A673 (cell line): ENCODE measurements at regions not wholly inside any gene's neighbourhood (a gene's known extent, or its start where the extent isn't known, plus 50 kb on each side); places are given as distances from the start of the nearest gene placed in this dataset.
"Not testable (repeated sequence)": the region's sequence is repeated elsewhere in the genome, so short reads cannot be mapped to it uniquely, and the experiment has no call there.

Experiments used
- BruUV-seq: library from RNA; stranded (reverse); fragments of 400-500 nt; replicated peaks from 2 replicates; lab custom pipeline; 2021; lab: Mats Ljungman, UMichigan
- CTCF ChIA-PET: fragments of 300-600 bp; sonication (Branson Sonifier 250); formaldehyde crosslinking; loops from one replicate; lab custom pipeline; 2022; ENCODE audit warnings: antibody characterized with exemption; lab: Charles Lee
- POLR2A ChIA-PET: fragments of 300-600 bp; sonication (Branson Sonifier 250); formaldehyde crosslinking; loops from one replicate; lab custom pipeline; 2022; ENCODE audit warnings: antibody characterized with exemption; ENCODE audit not compliant: low non-redundant PET; lab: Charles Lee
- DNase-seq: peaks from one replicate; pipeline ENCODE4 v3.0.0-alpha.2; 2015; ENCODE audit warnings: low spot score
- H3K27ac ChIP-seq: fragments of 200-600 bp; sonication (generic); 2 replicates; pipeline ENCODE4 v1.5.1; 2016; ENCODE audit warnings: mixed run types, low read depth, mild to moderate bottlenecking, mixed read lengths, antibody characterized with exemption, low read length; ENCODE audit not compliant: poor library complexity, severe bottlenecking
- H3K27me3 ChIP-seq: fragments of 200-600 bp; sonication (generic); replicated peaks from 2 replicates; pipeline ENCODE4 v1.6.1; 2017; ENCODE audit warnings: mixed run types, low read depth, mild to moderate bottlenecking, mixed read lengths, antibody characterized with exemption, low read length; ENCODE audit not compliant: insufficient read depth, poor library complexity
- H3K36me3 ChIP-seq: fragments of 200-600 bp; sonication (generic); 2 replicates; pipeline ENCODE4 v1.6.1; 2016; ENCODE audit warnings: mixed run types, mild to moderate bottlenecking, mixed read lengths, antibody characterized with exemption, low read length; ENCODE audit not compliant: insufficient read depth, poor library complexity, severe bottlenecking
- H3K4me1 ChIP-seq: fragments of 200-600 bp; sonication (generic); 2 replicates; pipeline ENCODE4 v1.6.1; 2017; ENCODE audit warnings: mixed run types, mild to moderate bottlenecking, mixed read lengths, antibody characterized with exemption, low read length; ENCODE audit not compliant: insufficient read depth, poor library complexity, severe bottlenecking
- H3K4me3 ChIP-seq: fragments of 200-600 bp; sonication (generic); 2 replicates; pipeline ENCODE4 v1.5.1; 2016; ENCODE audit warnings: low read depth, mixed run types, mild to moderate bottlenecking, mixed read lengths, low read length; ENCODE audit not compliant: poor library complexity, severe bottlenecking
- H3K9me3 ChIP-seq: fragments of 200-600 bp; sonication (generic); 2 replicates; pipeline ENCODE4 v1.6.1; 2016; ENCODE audit warnings: mixed run types, low read depth, mild to moderate bottlenecking, mixed read lengths, antibody characterized with exemption, low read length; ENCODE audit not compliant: poor library complexity, severe bottlenecking
- CTCF ChIP-seq: fragments of 300-800, 200-600 bp; sonication (generic); conservative IDR thresholded peaks from 2 replicates; pipeline ENCODE4 v1.5.1; 2017; ENCODE audit warnings: low read depth, mild to moderate bottlenecking, antibody characterized with exemption, low read length, moderate library complexity, mixed read lengths
- EZH2 ChIP-seq: fragments of 200-600 bp; sonication (generic); IDR thresholded peaks from 2 replicates; pipeline ENCODE4 v1.6.1; 2017; ENCODE audit warnings: borderline replicate concordance, low read depth, mild to moderate bottlenecking, mixed read lengths, antibody characterized with exemption, low read length; ENCODE audit not compliant: poor library complexity, severe bottlenecking
- intact Hi-C: fragments of 100-400 bp; cut with micrococcal nuclease; formaldehyde crosslinking; loops from one replicate; pipeline ENCODE4 v1.10.0; 2022; ENCODE audit not compliant: unreplicated experiment

- intact Hi-C loops: no loop called here
- H3K4me3 ChIP-seq: no peak overlapping the region
- TF ChIP-seq EZH2 (no peak), CTCF (no peak)
- POLR2A ChIA-PET: no interaction called here
- no peaks in the 10 kb centered on the region for H3K36me3 ChIP-seq
- no peak overlapping the region for H3K27ac ChIP-seq
- peaks cover 7% of the 10 kb centered on the region for H3K4me1 ChIP-seq
- no peaks in the 10 kb centered on the region for H3K27me3 ChIP-seq
- no peak for DNase-seq
- CTCF ChIA-PET: no interaction called here
- BruUV-seq: no TSS peak
- H3K9me3 ChIP-seq: no peaks in the 10 kb centered on the region
Measured at GRCh38 chr10:6796231-6796630, 216.2 kb upstream of the PRKCQ start.

DNA sequence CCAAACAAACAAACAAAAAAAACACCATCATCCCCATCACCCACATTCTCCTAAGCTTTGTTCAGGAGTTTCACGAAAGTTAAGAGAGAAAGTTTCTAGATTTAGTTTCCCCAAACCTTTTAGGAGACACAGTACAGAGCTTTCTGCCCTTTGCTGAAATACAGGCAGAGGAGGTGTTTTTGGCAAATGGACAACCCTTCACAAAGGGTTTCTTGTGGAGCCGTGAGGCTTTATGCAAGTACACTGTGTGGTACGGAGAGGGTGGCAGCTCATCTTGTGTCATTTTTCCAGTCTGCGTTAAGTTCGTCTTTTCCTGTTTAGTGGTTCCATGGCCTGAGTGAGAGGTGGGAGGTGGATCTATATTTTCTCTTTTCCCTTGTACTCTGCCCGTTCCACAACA is 215.5 kb upstream of the PRKCQ start:
- Histone ChIP-seq H3K27me3 (no peaks in the 10 kb centered on the region), H3K9me3 (no peaks in the 10 kb centered on the region), H3K36me3 (no peaks in the 10 kb centered on the region), H3K27ac (no peak overlapping the region), H3K4me1 (peaks cover 10% of the 10 kb centered on the region), H3K4me3 (no peak overlapping the region)
- ChIA-PET POLR2A (no interaction called here), CTCF (no interaction called here)
- no peak for DNase-seq
- BruUV-seq: no TSS peak
- no peak for TF ChIP-seq EZH2
- no peak for TF ChIP-seq CTCF
- intact Hi-C loops: no loop called here

- H3K4me3 ChIP-seq, CTCF ChIA-PET, POLR2A ChIA-PET: not testable (repeated sequence)
Measured at GRCh38 chr10:6794841-6795240, 214.8 kb upstream of the PRKCQ start.

GRCh38 chr10:6794441-6794840 is 214.4 kb upstream of the PRKCQ start:
- ChIA-PET CTCF (interaction anchor here (0.6 kb wide), 1 partner anchor 62 kb away, joined by 4 read pairs; no protein-coding TSS in a partner anchor), POLR2A (no interaction called here)
- H3K4me1 ChIP-seq: peaks cover 10% of the 10 kb centered on the region
- no peaks in the 10 kb centered on the region for H3K27me3 ChIP-seq
- intact Hi-C loops: no loop called here
- H3K36me3 ChIP-seq: no peaks in the 10 kb centered on the region
- H3K9me3 ChIP-seq: no peaks in the 10 kb centered on the region
- TF ChIP-seq EZH2 (no peak), CTCF (no peak)
- H3K27ac ChIP-seq: no peak overlapping the region
- no TSS peak for BruUV-seq
- no peak for DNase-seq
- H3K4me3 ChIP-seq: no peak overlapping the region

More at GRCh38 chr10:6794841-6795240, 214.8 kb upstream of the PRKCQ start:
- H3K27me3 ChIP-seq, H3K36me3 ChIP-seq, intact Hi-C loops, DNase-seq, H3K27ac ChIP-seq, H3K9me3 ChIP-seq, BruUV-seq: not testable (repeated sequence)
- peaks cover 10% of the 10 kb centered on the region for H3K4me1 ChIP-seq
